ENCODE measurements at regions not wholly inside any gene's neighbourhood (a gene's known extent, or its start where the extent isn't known, plus 50 kb on each side); places are given as distances from the start of the nearest gene placed in this dataset.

GRCh38 chr3:124059580-124059979 lies 67.7 kb upstream of the ROPN1 start:
- TF ChIP-seq CTCF (IDR thresholded peaks at IDR 0.05) (no peak), POLR2AphosphoS5 (IDR thresholded peaks at IDR 0.05) (no peak)
